IMR-90 (cell line): ENCODE measurements at regions not wholly inside any gene's neighbourhood (a gene's known extent, or its start where the extent isn't known, plus 50 kb on each side); places are given as distances from the start of the nearest gene placed in this dataset.

Source experiments
- ATAC-seq: fragments of 200-7000 bp; cut with Tn5 transposase; 2 replicates; pipeline ENCODE4 v1.9.1; 2020; ENCODE audit warnings: low read depth, mild to moderate bottlenecking, moderate library complexity
- BruUV-seq: library from RNA; stranded (reverse); fragments of 400-500 nt; replicated peaks from 2 replicates; lab custom pipeline; 2021; lab: Mats Ljungman, UMichigan
- CTCF ChIA-PET: fragments of 300-600 bp; formaldehyde crosslinking; extraction: SDS; loops from one replicate; lab custom pipeline; 2021; ENCODE audit warnings: antibody characterized with exemption; lab: Yijun Ruan, JAX
- POLR2A ChIA-PET: fragments of 300-600 bp; sonication (Branson Sonifier 250); formaldehyde crosslinking; loops from one replicate; lab custom pipeline; 2022; ENCODE audit warnings: antibody characterized with exemption; ENCODE audit not compliant: unreplicated experiment; lab: Charles Lee
- DNase-seq: peaks from one replicate; pipeline ENCODE4 v3.0.0; 2013
- H2AFZ ChIP-seq: replicated peaks from 2 replicates; pipeline ENCODE3; 2013; ENCODE audit warnings: low read length, mild to moderate bottlenecking; ENCODE audit not compliant: poor library complexity
- H2AK5ac ChIP-seq: 2 replicates; pipeline ENCODE4 v1.6.1; 2013; ENCODE audit warnings: low read depth, low read length, inconsistent platforms
- H2AK9ac ChIP-seq: replicated peaks from 2 replicates; pipeline ENCODE3; 2013; ENCODE audit warnings: mild to moderate bottlenecking, low read depth, low read length, moderate library complexity; ENCODE audit not compliant: poor library complexity
- H2BK120ac ChIP-seq: 2 replicates; pipeline ENCODE4 v1.6.1; 2013; ENCODE audit warnings: low read depth, low read length, inconsistent platforms
- H2BK15ac ChIP-seq: 3 replicates; pipeline ENCODE4 v1.6.1; 2013; ENCODE audit warnings: low read depth, low read length, inconsistent platforms
- H2BK20ac ChIP-seq: 2 replicates; pipeline ENCODE4 v1.6.1; 2013; ENCODE audit warnings: low read depth, mild to moderate bottlenecking, inconsistent platforms, low read length, moderate library complexity
- H2BK5ac ChIP-seq: 2 replicates; pipeline ENCODE4 v1.6.1; 2013; ENCODE audit warnings: mild to moderate bottlenecking, low read depth, low read length, inconsistent platforms; ENCODE audit not compliant: poor library complexity, severe bottlenecking
- H3K14ac ChIP-seq: replicated peaks from 2 replicates; pipeline ENCODE4 v1.6.1; 2013; ENCODE audit warnings: low read depth, low read length, inconsistent platforms
- H3K18ac ChIP-seq: 2 replicates; pipeline ENCODE4 v1.6.1; 2013; ENCODE audit warnings: low read depth, low read length, control low read depth
- H3K23ac ChIP-seq: 2 replicates; pipeline ENCODE4 v1.6.1; 2013; ENCODE audit warnings: low read depth, low read length, inconsistent platforms
- H3K27ac ChIP-seq: 2 replicates; pipeline ENCODE4 v1.5.1; 2013; ENCODE audit warnings: mild to moderate bottlenecking, control low read depth, low read length; ENCODE audit not compliant: insufficient read depth
- H3K27me3 ChIP-seq: 2 replicates; pipeline ENCODE4 v1.6.1; 2013; ENCODE audit warnings: low read length; ENCODE audit not compliant: control insufficient read depth, insufficient read depth
- H3K36me3 ChIP-seq: 2 replicates; pipeline ENCODE4 v1.6.1; 2013; ENCODE audit warnings: low read length, mixed read lengths; ENCODE audit not compliant: control insufficient read depth, insufficient read depth
- H3K4ac ChIP-seq: 2 replicates; pipeline ENCODE4 v1.6.1; 2013; ENCODE audit warnings: low read depth, low read length, inconsistent platforms
- H3K4me1 ChIP-seq: 2 replicates; pipeline ENCODE4 v1.6.1; 2013; ENCODE audit warnings: low read length, mixed read lengths; ENCODE audit not compliant: control insufficient read depth, insufficient read depth
- H3K4me2 ChIP-seq: 2 replicates; pipeline ENCODE4 v1.6.1; 2013; ENCODE audit warnings: low read depth, mild to moderate bottlenecking, control low read depth, low read length, moderate library complexity
- H3K4me3 ChIP-seq: 2 replicates; pipeline ENCODE4 v1.5.1; 2013; ENCODE audit warnings: low read depth, mild to moderate bottlenecking, control low read depth, low read length, moderate library complexity; ENCODE audit not compliant: insufficient read depth
- H3K56ac ChIP-seq: 2 replicates; pipeline ENCODE4 v1.6.1; 2013; ENCODE audit warnings: low read length, inconsistent platforms; ENCODE audit not compliant: insufficient read depth; ENCODE audit errors: extremely low read depth
- H3K79me1 ChIP-seq, 2 experiments: 2 replicates each; pipeline ENCODE4 v1.6.1; 2013; ENCODE audit warnings: low read length in 2 of 2, inconsistent platforms in 1 of 2, low read depth in 1 of 2
- H3K9ac ChIP-seq: 2 replicates; pipeline ENCODE4 v1.6.1; 2013; ENCODE audit warnings: low read depth, low read length, control low read depth
- H3K9me1 ChIP-seq: 2 replicates; pipeline ENCODE4 v1.6.1; 2013; ENCODE audit warnings: low read length, inconsistent platforms; ENCODE audit not compliant: insufficient read depth
- H3K9me3 ChIP-seq: 2 replicates; pipeline ENCODE4 v1.6.1; 2013; ENCODE audit warnings: low read length; ENCODE audit not compliant: control insufficient read depth, insufficient read depth
- H4K20me1 ChIP-seq: 2 replicates; pipeline ENCODE4 v1.6.1; 2013; ENCODE audit warnings: low read length, inconsistent platforms; ENCODE audit not compliant: insufficient read depth
- H4K5ac ChIP-seq: 2 replicates; pipeline ENCODE4 v1.6.1; 2013; ENCODE audit warnings: mild to moderate bottlenecking, low read depth, low read length, control low read depth
- H4K8ac ChIP-seq, 2 experiments: 2 replicates each; pipeline ENCODE4 v1.6.1; 2013; ENCODE audit warnings: low read depth in 2 of 2, low read length in 2 of 2, control low read depth in 1 of 2, inconsistent platforms in 1 of 2
- H4K91ac ChIP-seq: 2 replicates; pipeline ENCODE4 v1.6.1; 2013; ENCODE audit warnings: low read depth, low read length, inconsistent platforms; ENCODE audit not compliant: insufficient read depth
- CEBPB ChIP-seq: IDR thresholded peaks from 2 replicates; pipeline ENCODE4 v1.6.1; 2012; ENCODE audit warnings: low read depth, low read length, improper control_type of control experiment
- CHD1 ChIP-seq: IDR thresholded peaks from 2 replicates; pipeline ENCODE4 v1.6.1; 2012; ENCODE audit warnings: low read depth, low read length, improper control_type of control experiment
- FOS ChIP-seq: fragments of 150-350 bp; IDR thresholded peaks from 2 replicates; pipeline ENCODE4 v1.6.1; 2016; ENCODE audit warnings: low read depth, low read length
- MAFK ChIP-seq: IDR thresholded peaks from 2 replicates; pipeline ENCODE4 v1.6.1; 2012; ENCODE audit warnings: low read depth, low read length, improper control_type of control experiment
- MAZ ChIP-seq: IDR thresholded peaks from 2 replicates; pipeline ENCODE4 v1.6.1; 2012; ENCODE audit warnings: low read depth, mild to moderate bottlenecking, low read length, improper control_type of control experiment, moderate library complexity, borderline replicate concordance
- MXI1 ChIP-seq: IDR thresholded peaks from 2 replicates; pipeline ENCODE4 v1.6.1; 2012; ENCODE audit warnings: low read depth, mild to moderate bottlenecking, low read length, moderate library complexity, borderline replicate concordance
- NFE2L2 ChIP-seq: fragments of 150-350 bp; IDR thresholded peaks from 2 replicates; pipeline ENCODE4 v1.6.1; 2016; ENCODE audit warnings: low read depth, mild to moderate bottlenecking, low read length
- RCOR1 ChIP-seq: IDR thresholded peaks from 2 replicates; pipeline ENCODE4 v1.6.1; 2012; ENCODE audit warnings: mild to moderate bottlenecking, low read length, improper control_type of control experiment; ENCODE audit not compliant: insufficient replicate concordance
- RFX5 ChIP-seq: IDR thresholded peaks from 2 replicates; pipeline ENCODE4 v1.8.0; 2012; ENCODE audit warnings: low read depth, mild to moderate bottlenecking, low read length, moderate library complexity
- SMC3 ChIP-seq: fragments of 150-350 bp; IDR thresholded peaks from 2 replicates; pipeline ENCODE4 v1.6.1; 2016; ENCODE audit warnings: low read depth, mild to moderate bottlenecking, antibody characterized with exemption, low read length, moderate library complexity
- WGBS, 2 experiments: methylation state at CpG; one replicate each; pipeline versions ENCODE4 v1.1.5 to v1.1.7; 2013; ENCODE audit warnings: missing lambda C conversion rate in 2 of 2; ENCODE audit not compliant: insufficient read length in 1 of 2; ENCODE audit errors: extremely low coverage in 2 of 2; 5-methylcytosine and 5-hydroxymethylcytosine counted together
- dilution Hi-C: fragments of 300-500 bp; cut with HindIII; formaldehyde crosslinking; loops from one replicate; pipeline ENCODE4 v1.14.3; 2018; ENCODE audit warnings: low sequenced_read_pairs; ENCODE audit not compliant: unreplicated experiment
- in situ Hi-C: fragments of 300-500 bp; cut with MboI; formaldehyde crosslinking; loops from 3 replicates; pipeline ENCODE4 v1.14.3; 2019; ENCODE audit warnings: low sequenced_read_pairs, inconsistent platforms, mixed read lengths
- intact Hi-C: fragments of 100-400 bp; cut with micrococcal nuclease; formaldehyde crosslinking; loops from 2 replicates; pipeline ENCODE4 v1.10.0; 2022
- TF ChIP-seq, protein P1 (sequence below): fragments of 150-350 bp; IDR thresholded peaks from 2 replicates; pipeline ENCODE4 v1.6.1; 2016; ENCODE audit warnings: low read depth, mild to moderate bottlenecking, low read length, moderate library complexity, borderline replicate concordance
- TF ChIP-seq, protein P2 (sequence below): conservative IDR thresholded peaks from 2 replicates; pipeline ENCODE4 v1.5.1; 2012; ENCODE audit warnings: mild to moderate bottlenecking, low read depth, low read length, improper control_type of control experiment

DNA sequence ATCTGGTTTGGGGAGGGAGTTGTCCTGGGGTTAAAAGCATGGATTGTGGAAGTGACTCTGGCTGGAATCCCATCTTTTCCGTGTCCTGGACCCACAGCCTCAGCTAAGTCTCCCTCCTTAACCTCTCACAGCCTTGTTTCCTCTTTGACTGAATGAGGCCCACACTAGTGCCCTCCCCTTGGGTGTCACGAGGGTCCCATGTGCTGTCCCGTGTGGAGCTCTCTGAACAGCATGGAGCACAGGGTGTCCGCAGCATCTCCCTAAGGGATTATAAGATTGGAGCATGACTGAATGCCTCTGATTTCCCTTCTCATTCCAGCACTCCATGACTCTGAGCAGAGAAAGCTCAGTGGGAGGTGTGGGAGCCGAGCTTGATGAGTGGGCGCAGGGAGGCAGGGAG is 182.5 kb downstream of the TEX29 start:
- no peak for TF ChIP-seq MAZ
- no peak for TF ChIP-seq RFX5
- TF ChIP-seq CHD1, result no peak
- no peak for TF ChIP-seq SMC3
- TF ChIP-seq CEBPB, result no peak
- TF ChIP-seq, protein P1, sequence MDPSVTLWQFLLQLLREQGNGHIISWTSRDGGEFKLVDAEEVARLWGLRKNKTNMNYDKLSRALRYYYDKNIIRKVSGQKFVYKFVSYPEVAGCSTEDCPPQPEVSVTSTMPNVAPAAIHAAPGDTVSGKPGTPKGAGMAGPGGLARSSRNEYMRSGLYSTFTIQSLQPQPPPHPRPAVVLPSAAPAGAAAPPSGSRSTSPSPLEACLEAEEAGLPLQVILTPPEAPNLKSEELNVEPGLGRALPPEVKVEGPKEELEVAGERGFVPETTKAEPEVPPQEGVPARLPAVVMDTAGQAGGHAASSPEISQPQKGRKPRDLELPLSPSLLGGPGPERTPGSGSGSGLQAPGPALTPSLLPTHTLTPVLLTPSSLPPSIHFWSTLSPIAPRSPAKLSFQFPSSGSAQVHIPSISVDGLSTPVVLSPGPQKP, result no peak
- TF ChIP-seq FOS, result no peak
- no peak for TF ChIP-seq MXI1
- no peak for TF ChIP-seq RCOR1
- TF ChIP-seq, protein P2, sequence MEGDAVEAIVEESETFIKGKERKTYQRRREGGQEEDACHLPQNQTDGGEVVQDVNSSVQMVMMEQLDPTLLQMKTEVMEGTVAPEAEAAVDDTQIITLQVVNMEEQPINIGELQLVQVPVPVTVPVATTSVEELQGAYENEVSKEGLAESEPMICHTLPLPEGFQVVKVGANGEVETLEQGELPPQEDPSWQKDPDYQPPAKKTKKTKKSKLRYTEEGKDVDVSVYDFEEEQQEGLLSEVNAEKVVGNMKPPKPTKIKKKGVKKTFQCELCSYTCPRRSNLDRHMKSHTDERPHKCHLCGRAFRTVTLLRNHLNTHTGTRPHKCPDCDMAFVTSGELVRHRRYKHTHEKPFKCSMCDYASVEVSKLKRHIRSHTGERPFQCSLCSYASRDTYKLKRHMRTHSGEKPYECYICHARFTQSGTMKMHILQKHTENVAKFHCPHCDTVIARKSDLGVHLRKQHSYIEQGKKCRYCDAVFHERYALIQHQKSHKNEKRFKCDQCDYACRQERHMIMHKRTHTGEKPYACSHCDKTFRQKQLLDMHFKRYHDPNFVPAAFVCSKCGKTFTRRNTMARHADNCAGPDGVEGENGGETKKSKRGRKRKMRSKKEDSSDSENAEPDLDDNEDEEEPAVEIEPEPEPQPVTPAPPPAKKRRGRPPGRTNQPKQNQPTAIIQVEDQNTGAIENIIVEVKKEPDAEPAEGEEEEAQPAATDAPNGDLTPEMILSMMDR, result no peak
- no peak for TF ChIP-seq NFE2L2
- TF ChIP-seq MAFK, result no peak
- Histone ChIP-seq H3K14ac (no peak overlapping the region), H4K8ac (no peak overlapping the region), H3K9me3 (peaks cover 30% of the 10 kb centered on the region), H3K18ac (no peak overlapping the region), H3K27ac (no peak overlapping the region), H3K4me1 (no peaks in the 10 kb centered on the region), H2BK20ac (no peak overlapping the region), H4K20me1 (no peaks in the 10 kb centered on the region), H3K23ac (no peak overlapping the region), H4K91ac (no peak overlapping the region), H2AK9ac (no peak overlapping the region), H3K9me1 (no peaks in the 10 kb centered on the region), H4K5ac (no peak overlapping the region), H3K36me3 (no peaks in the 10 kb centered on the region), H3K9ac (no peak overlapping the region), H2AK5ac (no peak overlapping the region), H3K4me3 (no peak overlapping the region), H3K79me1 (no peaks in the 10 kb centered on the region), H3K56ac (no peak overlapping the region), H3K4ac (no peak overlapping the region), H2BK15ac (no peak overlapping the region), H2BK5ac (no peak overlapping the region), H2BK120ac (no peak overlapping the region), H2AFZ (no peak overlapping the region), H3K4me2 (no peak overlapping the region), H3K27me3 (no peaks in the 10 kb centered on the region)
- no TSS peak for BruUV-seq
- POLR2A ChIA-PET, result no interaction called here
- DNase-seq (no peak), ATAC-seq (no peak)
- CTCF ChIA-PET, result no interaction called here
- in situ Hi-C loops, result no loop called here
- dilution Hi-C loops, result no loop called here
- no CpG with 5 or more reads among the region's 6 CpGs for WGBS, 2 experiments
- intact Hi-C loops, result no loop called here
